Astrocyte (in vitro differentiated cells and primary cell): ENCODE measurements at regions not wholly inside any gene's neighbourhood (a gene's known extent, or its start where the extent isn't known, plus 50 kb on each side); places are given as distances from the start of the nearest gene placed in this dataset.

Source experiments
- CTCF ChIP-seq: IDR thresholded peaks from 2 replicates; pipeline ENCODE4 v1.5.1; 2011; ENCODE audit warnings: low read depth, mild to moderate bottlenecking, inconsistent platforms, low read length, moderate library complexity; ENCODE audit not compliant: insufficient read depth
- EZH2 ChIP-seq: IDR thresholded peaks from 2 replicates; pipeline ENCODE4 v1.6.1; 2012; ENCODE audit warnings: mild to moderate bottlenecking, low read length, inconsistent platforms; ENCODE audit not compliant: insufficient read depth

GRCh38 chr13:99808786-99809185 is 162.8 kb downstream of the ZIC5 start:
- TF ChIP-seq CTCF: no peak
- TF ChIP-seq EZH2: no peak
